ENCODE measurements at regions not wholly inside any gene's neighbourhood (a gene's known extent, or its start where the extent isn't known, plus 50 kb on each side); places are given as distances from the start of the nearest gene placed in this dataset.

DNA sequence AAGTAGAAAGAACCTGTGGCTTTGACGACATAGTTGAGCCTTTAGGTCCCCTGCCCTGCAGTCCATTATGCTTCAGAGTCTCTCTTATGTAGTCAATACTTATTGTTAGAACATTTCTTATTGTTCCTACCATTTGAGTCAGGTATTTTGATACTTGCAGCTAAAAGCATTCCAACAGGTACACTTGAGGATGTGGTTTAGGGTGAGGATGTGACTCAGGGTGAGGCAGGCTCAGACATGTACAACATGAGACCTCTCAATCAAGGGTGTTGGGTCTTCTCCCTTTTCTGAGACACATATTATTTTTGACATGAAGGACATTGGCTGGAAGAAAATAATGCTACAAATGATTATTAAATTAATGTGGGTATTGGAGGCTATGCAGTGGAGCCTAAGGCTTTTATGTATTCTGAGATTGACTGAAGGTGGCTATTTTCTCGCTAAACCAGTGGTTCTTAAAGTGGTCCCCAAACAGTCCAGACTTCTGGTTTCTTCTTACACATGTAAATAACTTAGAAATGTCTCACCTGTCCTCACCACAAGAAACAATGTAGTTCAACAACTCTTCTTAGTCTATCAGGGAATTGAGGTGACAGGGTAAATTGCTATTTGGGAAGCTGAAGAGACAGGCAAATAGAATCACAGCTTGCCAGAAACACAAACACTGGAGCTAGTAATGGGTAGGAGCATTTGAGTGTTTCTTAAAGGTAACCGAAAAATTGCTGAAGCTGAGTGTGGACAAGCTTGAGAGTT, 135.5 kb upstream of the ZPLD1 start:
- no peaks in the 10 kb centered on the region for H3K36me3 ChIP-seq
- no peaks in the 10 kb centered on the region for H3K9me3 ChIP-seq (ENCODE audit: severe bottlenecking)
- no peak overlapping the region for H3K4me3 ChIP-seq (ENCODE audit: low read depth, low read length)
- H3K27ac ChIP-seq, result no peak overlapping the region
- TF ChIP-seq, protein P1, sequence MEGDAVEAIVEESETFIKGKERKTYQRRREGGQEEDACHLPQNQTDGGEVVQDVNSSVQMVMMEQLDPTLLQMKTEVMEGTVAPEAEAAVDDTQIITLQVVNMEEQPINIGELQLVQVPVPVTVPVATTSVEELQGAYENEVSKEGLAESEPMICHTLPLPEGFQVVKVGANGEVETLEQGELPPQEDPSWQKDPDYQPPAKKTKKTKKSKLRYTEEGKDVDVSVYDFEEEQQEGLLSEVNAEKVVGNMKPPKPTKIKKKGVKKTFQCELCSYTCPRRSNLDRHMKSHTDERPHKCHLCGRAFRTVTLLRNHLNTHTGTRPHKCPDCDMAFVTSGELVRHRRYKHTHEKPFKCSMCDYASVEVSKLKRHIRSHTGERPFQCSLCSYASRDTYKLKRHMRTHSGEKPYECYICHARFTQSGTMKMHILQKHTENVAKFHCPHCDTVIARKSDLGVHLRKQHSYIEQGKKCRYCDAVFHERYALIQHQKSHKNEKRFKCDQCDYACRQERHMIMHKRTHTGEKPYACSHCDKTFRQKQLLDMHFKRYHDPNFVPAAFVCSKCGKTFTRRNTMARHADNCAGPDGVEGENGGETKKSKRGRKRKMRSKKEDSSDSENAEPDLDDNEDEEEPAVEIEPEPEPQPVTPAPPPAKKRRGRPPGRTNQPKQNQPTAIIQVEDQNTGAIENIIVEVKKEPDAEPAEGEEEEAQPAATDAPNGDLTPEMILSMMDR (IDR thresholded peaks at IDR 0.05; ENCODE audit: low read depth, low read length), result no peak
- no peaks in the 10 kb centered on the region for H3K27me3 ChIP-seq (ENCODE audit: insufficient read depth, low read depth, severe bottlenecking)
- no peak for DNase-seq

DNA sequence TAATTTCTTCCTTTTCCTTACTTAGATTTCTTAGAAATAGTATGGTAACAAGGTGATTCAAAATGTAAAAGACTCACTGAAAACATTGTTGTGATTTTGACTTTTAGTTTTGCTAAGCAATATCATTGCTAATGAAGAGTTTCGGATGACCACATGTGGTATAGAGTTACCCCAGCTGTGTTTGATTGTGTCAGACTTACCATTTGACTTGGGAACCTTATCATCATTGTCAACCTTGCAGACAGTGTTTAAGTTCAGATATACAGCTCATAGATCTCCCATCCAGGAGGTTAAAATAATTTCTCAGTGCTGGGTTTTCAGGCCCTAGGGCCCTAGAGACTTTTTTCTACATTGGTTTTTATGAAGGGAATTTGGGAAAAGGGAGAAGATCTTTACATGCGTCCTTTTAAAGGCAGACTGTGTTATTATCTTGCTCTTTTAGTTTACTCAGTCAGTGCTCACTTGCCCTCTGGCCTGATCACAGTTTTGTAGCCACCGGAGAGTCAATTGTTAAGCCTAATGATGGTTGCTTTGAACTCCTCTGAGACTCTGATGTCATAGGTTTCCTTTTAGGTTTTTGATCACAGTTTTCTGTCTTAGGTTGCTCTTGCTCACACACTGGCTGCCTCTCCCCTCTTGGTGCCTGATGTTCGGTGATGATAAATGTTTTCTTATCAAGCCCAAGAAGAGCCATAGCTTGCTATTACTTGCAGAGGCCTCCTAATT, 133.5 kb upstream of the ZPLD1 start:
- no peaks in the 10 kb centered on the region for H3K36me3 ChIP-seq
- no peaks in the 10 kb centered on the region for H3K9me3 ChIP-seq (ENCODE audit: severe bottlenecking)
- no peaks in the 10 kb centered on the region for H3K27me3 ChIP-seq (ENCODE audit: insufficient read depth, low read depth, severe bottlenecking)
- no peak overlapping the region for H3K27ac ChIP-seq
- TF ChIP-seq, protein P1 (IDR thresholded peaks at IDR 0.05; ENCODE audit: low read depth, low read length), result no peak
- no peak overlapping the region for H3K4me3 ChIP-seq (ENCODE audit: low read depth, low read length)
- no peak for DNase-seq

DNA sequence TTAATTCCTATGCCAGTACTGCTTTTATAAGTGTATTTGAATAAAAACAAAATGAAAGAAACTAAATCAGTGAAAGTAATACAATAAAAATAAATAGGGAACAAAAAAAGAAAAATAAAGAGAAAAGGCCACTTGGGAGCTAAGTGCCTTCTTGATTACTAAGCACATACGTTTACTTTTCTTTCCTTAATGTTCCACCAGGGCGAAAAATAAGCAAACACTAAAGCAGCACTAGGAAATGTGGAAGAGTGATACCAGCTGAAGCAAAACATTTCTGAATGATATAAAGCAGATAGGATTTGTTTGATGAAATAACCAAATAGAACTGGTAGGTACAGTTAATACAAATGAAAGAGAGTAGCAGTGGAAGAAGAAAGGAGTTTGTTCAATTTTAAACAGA, 132.8 kb upstream of the ZPLD1 start:
- TF ChIP-seq, protein P1 (IDR thresholded peaks at IDR 0.05; ENCODE audit: low read depth, low read length), result no peak
- H3K4me3 ChIP-seq (ENCODE audit: low read depth, low read length), result no peak overlapping the region
- no peaks in the 10 kb centered on the region for H3K27me3 ChIP-seq (ENCODE audit: insufficient read depth, low read depth, severe bottlenecking)
- no peaks in the 10 kb centered on the region for H3K9me3 ChIP-seq (ENCODE audit: severe bottlenecking)
- no peak overlapping the region for H3K27ac ChIP-seq
- no peak for DNase-seq
- no peaks in the 10 kb centered on the region for H3K36me3 ChIP-seq

DNA sequence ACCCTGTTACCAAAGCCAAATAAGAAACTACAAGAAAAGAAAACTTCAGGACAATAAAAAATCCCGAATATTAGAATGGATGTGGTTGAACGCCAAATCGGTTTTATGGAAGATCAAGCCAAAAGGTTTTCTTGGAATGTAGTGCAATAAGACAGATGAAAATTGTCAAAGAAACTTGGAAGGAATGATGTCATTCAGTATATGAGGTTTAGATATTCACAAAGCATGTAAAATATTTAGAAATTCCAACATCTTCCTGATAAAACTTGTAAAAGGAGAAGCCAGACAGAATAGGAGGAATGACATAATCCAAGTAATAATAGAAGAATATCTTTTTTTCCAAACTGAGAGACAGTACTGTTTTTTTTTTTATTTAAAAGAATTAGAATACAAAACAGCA, 130.3 kb upstream of the ZPLD1 start:
- no peaks in the 10 kb centered on the region for H3K9me3 ChIP-seq (ENCODE audit: severe bottlenecking)
- H3K27me3 ChIP-seq (ENCODE audit: insufficient read depth, low read depth, severe bottlenecking), result no peaks in the 10 kb centered on the region
- no peak for DNase-seq
- no peak overlapping the region for H3K4me3 ChIP-seq (ENCODE audit: low read depth, low read length)
- H3K36me3 ChIP-seq, result no peaks in the 10 kb centered on the region
- H3K27ac ChIP-seq, result no peak overlapping the region
- TF ChIP-seq, protein P1 (IDR thresholded peaks at IDR 0.05; ENCODE audit: low read depth, low read length), result no peak

DNA sequence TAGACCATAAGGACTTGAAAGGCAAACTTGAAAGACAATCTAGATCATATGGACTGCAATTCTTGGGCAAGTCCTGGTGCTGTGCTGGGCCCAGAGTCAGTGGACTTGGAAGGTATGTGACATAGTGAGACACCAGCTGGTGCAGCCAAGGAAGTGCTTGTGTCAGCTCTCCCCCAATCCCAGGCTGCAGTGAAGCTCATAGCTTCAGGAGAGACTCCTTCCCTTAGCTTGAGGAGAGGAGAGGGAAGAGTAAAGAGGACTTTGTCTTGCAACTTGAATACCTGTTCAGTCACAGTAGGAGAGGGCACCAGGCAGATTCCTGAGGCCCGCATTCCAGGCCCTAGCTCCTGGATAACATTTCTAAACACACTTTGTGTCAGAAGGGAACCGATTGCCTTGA, 127.4 kb upstream of the ZPLD1 start:
- Histone ChIP-seq H3K27ac (no peak overlapping the region), H3K27me3 (ENCODE audit: insufficient read depth, low read depth, severe bottlenecking) (no peaks in the 10 kb centered on the region), H3K36me3 (no peaks in the 10 kb centered on the region), H3K9me3 (ENCODE audit: severe bottlenecking) (no peaks in the 10 kb centered on the region), H3K4me3 (ENCODE audit: low read depth, low read length) (no peak overlapping the region)
- TF ChIP-seq, protein P1 (IDR thresholded peaks at IDR 0.05; ENCODE audit: low read depth, low read length), result 0 out of 2 replicates have a peak, but pooled peaks have one; percentile 1
- no peak for DNase-seq
